ENCODE measurements at regions not wholly inside any gene's neighbourhood (a gene's known extent, or its start where the extent isn't known, plus 50 kb on each side); places are given as distances from the start of the nearest gene placed in this dataset.

DNA sequence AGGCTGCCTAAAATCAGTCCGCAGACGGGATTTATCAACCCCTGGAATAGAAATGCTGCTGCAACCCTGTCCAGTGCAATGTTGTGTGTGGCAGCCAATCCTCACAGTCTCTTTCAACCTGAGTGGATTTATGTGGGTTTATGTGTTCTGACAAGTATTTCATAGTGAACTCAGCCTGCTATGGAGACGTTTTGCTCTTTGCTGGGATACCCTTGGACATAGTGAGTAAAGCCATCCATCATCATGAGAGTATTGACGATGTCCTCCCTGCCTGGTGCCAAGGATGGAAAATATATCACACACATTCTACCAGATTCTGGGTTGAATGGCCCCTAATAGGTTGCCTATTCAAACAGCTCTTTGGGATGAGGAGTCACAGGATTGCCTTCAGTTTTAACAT lies 219.1 kb downstream of the SOCS6 start:
- TF ChIP-seq, protein P1, sequence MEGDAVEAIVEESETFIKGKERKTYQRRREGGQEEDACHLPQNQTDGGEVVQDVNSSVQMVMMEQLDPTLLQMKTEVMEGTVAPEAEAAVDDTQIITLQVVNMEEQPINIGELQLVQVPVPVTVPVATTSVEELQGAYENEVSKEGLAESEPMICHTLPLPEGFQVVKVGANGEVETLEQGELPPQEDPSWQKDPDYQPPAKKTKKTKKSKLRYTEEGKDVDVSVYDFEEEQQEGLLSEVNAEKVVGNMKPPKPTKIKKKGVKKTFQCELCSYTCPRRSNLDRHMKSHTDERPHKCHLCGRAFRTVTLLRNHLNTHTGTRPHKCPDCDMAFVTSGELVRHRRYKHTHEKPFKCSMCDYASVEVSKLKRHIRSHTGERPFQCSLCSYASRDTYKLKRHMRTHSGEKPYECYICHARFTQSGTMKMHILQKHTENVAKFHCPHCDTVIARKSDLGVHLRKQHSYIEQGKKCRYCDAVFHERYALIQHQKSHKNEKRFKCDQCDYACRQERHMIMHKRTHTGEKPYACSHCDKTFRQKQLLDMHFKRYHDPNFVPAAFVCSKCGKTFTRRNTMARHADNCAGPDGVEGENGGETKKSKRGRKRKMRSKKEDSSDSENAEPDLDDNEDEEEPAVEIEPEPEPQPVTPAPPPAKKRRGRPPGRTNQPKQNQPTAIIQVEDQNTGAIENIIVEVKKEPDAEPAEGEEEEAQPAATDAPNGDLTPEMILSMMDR (IDR thresholded peaks at IDR 0.05) = no peak

DNA sequence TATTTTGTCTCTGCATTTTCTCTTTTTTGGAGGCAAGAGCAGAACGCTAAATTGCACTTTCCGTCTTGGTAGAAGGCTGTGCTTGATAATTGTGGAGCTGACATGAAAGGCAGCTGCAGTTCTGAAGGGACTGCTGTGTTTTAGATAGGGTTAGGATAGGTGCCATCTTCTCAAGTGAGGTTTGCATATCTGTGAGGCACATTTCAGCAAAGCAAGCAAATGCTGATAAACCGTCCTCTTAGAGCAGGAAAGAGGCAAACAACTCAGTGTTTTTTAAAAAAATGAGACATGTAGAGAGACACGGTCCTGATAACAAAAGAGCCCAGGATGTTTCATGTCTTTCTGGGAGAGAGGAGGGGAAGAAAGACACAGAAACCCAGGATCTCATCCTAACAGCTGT lies 217.7 kb downstream of the SOCS6 start:
- TF ChIP-seq, protein P1 (IDR thresholded peaks at IDR 0.05) = no peak

DNA sequence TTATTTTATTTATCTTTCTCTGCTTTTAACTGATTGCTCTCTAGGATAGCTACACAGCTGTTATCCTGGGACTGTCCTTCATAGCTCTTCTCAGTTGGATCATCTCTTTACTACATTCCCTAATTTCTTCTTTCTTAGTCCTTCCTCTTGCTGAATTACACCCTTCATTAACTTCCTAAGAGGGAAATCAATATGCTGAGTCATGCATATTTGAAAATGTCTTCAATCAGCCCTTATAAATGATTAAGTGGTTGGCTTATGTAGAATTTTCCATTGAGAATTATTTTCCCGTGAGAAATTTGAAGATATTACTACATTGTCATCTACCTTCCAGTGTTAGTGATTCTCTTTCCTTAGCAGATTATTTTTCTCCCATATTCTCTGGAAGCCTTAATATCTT lies 214.2 kb downstream of the SOCS6 start:
- TF ChIP-seq, protein P1 (IDR thresholded peaks at IDR 0.05) = no peak

DNA sequence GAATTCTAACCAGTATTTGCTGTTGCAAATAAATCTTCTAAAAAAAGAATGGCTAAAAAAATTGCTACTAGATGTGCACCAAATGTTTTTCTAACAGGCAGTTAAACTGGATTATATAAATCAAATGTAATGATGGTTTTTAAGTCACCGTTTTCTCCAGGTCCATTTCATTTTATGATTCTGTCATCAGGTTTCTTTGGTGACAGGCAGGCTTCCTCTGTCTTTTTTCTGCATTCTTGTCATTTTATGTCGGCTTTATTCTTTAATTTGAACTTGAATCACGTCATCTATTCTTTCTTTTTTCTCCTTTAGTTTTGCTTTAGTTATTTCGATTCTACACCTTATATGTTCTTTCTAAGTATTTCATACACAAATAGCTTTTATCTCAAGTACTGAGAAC lies 212.5 kb downstream of the SOCS6 start:
- TF ChIP-seq, protein P1 (IDR thresholded peaks at IDR 0.05) = no peak

DNA sequence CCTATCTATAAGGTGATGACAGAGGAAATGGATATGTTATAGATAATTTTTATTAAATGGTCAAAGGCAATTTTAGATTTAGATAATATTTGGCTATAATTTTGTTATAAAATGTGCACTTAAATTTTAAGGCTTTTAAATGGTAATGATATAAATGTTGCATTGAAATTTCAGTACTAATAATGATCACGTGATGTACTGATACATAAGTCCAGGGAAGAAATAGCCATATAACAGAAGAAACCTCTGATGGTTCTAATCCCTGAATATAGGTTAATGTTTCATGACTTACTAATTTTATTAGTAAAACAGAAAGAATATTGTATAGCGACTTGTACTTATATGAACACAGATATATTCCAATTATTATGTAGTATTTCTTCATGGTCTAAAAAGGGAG lies 211.9 kb downstream of the SOCS6 start:
- TF ChIP-seq, protein P1 (IDR thresholded peaks at IDR 0.05) = no peak

DNA sequence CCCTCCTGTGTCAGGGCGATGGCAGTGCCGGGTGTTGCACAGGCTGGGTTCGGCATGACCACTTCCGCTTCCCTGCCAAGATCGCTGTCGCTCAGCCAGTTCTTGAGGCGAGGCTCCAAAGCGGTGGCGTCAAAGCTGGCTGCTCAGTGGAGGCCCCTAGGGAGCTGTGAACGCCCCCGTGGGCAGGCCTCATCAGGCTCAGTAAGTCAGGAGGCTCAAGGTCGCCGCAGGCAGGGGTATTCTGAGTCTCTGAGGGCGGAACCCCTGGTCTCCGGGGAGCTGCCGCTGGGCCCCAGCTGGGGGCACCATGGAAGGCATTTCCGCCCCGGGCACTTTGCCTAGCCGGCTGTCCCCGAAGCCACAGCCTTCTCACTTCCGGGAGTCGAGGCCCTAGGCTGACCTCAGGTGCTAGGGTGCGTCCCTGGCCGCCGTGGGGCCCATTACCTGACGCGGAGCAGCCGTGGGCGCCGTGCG lies 210.4 kb downstream of the SOCS6 start:
- TF ChIP-seq, protein P1 (IDR thresholded peaks at IDR 0.05) = no peak

DNA sequence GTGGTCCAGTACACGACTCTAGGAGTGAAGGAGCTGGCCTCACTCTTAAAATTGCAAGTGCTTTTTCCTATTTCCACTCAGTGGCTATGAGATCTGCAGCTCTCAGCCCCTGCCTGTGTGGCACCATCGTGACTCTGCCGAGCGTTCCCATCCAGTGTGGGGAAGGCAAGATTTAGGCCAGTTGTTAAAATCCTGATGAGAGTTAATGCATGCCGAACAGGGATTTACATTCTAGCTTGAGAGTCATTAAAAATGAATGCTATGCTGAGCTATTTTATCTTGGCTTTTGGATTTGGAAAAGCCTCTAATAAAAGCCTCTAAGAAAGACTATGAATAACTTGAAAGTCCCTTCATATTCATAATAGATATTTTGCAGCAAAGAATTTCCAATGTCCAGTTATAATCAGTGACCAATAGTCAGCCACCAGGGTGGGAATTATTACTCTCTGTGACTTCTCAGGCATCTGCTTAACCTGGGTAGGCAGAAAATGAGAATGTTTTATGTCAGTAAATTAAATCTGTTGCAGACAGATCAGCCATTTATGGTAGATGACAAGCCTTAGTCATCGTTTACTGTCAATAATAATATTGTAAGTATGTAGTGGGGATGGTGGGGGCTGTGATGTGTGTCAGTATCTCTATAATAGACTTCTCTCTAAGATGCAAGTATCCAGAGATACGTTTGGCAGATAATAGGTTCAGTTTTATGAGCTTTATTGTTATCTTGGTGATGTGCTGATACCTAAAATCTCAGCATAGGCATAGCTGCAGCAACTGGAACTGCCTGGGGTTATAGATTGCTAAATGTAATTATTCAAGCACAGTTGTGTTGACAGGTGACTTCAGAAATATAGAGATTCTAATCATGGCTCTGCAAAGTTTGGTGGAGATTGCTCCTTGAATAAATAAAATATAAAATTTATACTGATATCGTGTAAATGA lies 207.8 kb downstream of the SOCS6 start:
- TF ChIP-seq, protein P1 (IDR thresholded peaks at IDR 0.05) = no peak
